Peyer's patch (tissue), 4 donors: ENCODE measurements at regions not wholly inside any gene's neighbourhood (a gene's known extent, or its start where the extent isn't known, plus 50 kb on each side); places are given as distances from the start of the nearest gene placed in this dataset.

Source experiments
- POLR2A ChIP-seq, 2 donors: fragments of 450-650 bp; IDR thresholded peaks; one replicate each; pipeline ENCODE4 v1.5.1; 2017; ENCODE audit warnings: antibody characterized with exemption in 2 of 2, mild to moderate bottlenecking in 2 of 2, moderate library complexity in 2 of 2
- TF ChIP-seq, protein P1 (sequence below), 6 experiments: fragments of 450-650 bp in 4 of 6; fragments of 200-600 bp in 2 of 6; sonication (generic) in 1 of 6; IDR thresholded peaks; one replicate each; pipeline ENCODE4 v1.5.1; 2017 to 2019; ENCODE audit warnings: antibody characterized with exemption in 6 of 6, mild to moderate bottlenecking in 3 of 6, moderate library complexity in 1 of 6

- no peak for TF ChIP-seq POLR2A (IDR thresholded peaks at IDR 0.05)
- TF ChIP-seq, protein P1, sequence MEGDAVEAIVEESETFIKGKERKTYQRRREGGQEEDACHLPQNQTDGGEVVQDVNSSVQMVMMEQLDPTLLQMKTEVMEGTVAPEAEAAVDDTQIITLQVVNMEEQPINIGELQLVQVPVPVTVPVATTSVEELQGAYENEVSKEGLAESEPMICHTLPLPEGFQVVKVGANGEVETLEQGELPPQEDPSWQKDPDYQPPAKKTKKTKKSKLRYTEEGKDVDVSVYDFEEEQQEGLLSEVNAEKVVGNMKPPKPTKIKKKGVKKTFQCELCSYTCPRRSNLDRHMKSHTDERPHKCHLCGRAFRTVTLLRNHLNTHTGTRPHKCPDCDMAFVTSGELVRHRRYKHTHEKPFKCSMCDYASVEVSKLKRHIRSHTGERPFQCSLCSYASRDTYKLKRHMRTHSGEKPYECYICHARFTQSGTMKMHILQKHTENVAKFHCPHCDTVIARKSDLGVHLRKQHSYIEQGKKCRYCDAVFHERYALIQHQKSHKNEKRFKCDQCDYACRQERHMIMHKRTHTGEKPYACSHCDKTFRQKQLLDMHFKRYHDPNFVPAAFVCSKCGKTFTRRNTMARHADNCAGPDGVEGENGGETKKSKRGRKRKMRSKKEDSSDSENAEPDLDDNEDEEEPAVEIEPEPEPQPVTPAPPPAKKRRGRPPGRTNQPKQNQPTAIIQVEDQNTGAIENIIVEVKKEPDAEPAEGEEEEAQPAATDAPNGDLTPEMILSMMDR (IDR thresholded peaks at IDR 0.05) = no peak
These were observed 577.5 kb downstream of the QKI start for GRCh38 chr6:163992056-163992455.
